SJSA1 (cell line): ENCODE measurements at regions not wholly inside any gene's neighbourhood (a gene's known extent, or its start where the extent isn't known, plus 50 kb on each side); places are given as distances from the start of the nearest gene placed in this dataset.

ENCODE experiments used
- DNase-seq, 2 experiments: peaks; one replicate each; pipeline ENCODE4 v3.0.0-alpha.2; 2015 to 2020; ENCODE audit warnings: low spot score in 2 of 2, low read depth in 1 of 2
- H3K27ac ChIP-seq: fragments of 250-450 bp; sonication (Bioruptor Pico); 2 replicates; pipeline ENCODE4 v1.5.1; 2020; ENCODE audit warnings: mild to moderate bottlenecking, moderate library complexity
- H3K27me3 ChIP-seq: fragments of 250-450 bp; sonication (Bioruptor Pico); replicated peaks from 2 replicates; pipeline ENCODE4 v1.5.1; 2020; ENCODE audit warnings: mild to moderate bottlenecking, moderate library complexity
- H3K36me3 ChIP-seq: fragments of 250-450 bp; sonication (Bioruptor Pico); 2 replicates; pipeline ENCODE4 v1.5.1; 2020; ENCODE audit warnings: mild to moderate bottlenecking
- H3K4me1 ChIP-seq: fragments of 250-450 bp; sonication (Bioruptor Pico); replicated peaks from 2 replicates; pipeline ENCODE4 v1.6.1; 2021; ENCODE audit warnings: mild to moderate bottlenecking
- H3K4me3 ChIP-seq: fragments of 250-450 bp; sonication (Bioruptor Pico); 2 replicates; pipeline ENCODE4 v1.5.1; 2020; ENCODE audit warnings: mild to moderate bottlenecking
- H3K9me3 ChIP-seq: fragments of 250-450 bp; sonication (Bioruptor Pico); replicated peaks from 2 replicates; pipeline ENCODE4 v1.5.1; 2020; ENCODE audit warnings: mild to moderate bottlenecking

- Histone ChIP-seq H3K4me1 (no peaks in the 10 kb centered on the region), H3K36me3 (no peaks in the 10 kb centered on the region), H3K27ac (no peak overlapping the region), H3K9me3 (no peaks in the 10 kb centered on the region), H3K4me3 (no peak overlapping the region), H3K27me3 (no peaks in the 10 kb centered on the region)
- no peak for DNase-seq
Observed at GRCh38 chr3:180320631-180321030, 281.3 kb upstream of the TTC14 start.

- DNase-seq: no peak
- Histone ChIP-seq H3K27ac (no peak overlapping the region), H3K4me3 (no peak overlapping the region), H3K4me1 (no peaks in the 10 kb centered on the region), H3K9me3 (no peaks in the 10 kb centered on the region), H3K27me3 (no peaks in the 10 kb centered on the region), H3K36me3 (no peaks in the 10 kb centered on the region)
Observed at GRCh38 chr3:180321534-180321933, 280.4 kb upstream of the TTC14 start.

GRCh38 chr3:180322829-180323228 lies 279.1 kb upstream of the TTC14 start:
- Histone ChIP-seq H3K4me3 (no peak overlapping the region), H3K4me1 (no peaks in the 10 kb centered on the region)

GRCh38 chr3:180324791-180325190 lies 277.2 kb upstream of the TTC14 start:
- no peak for DNase-seq
- Histone ChIP-seq H3K4me1 (no peaks in the 10 kb centered on the region), H3K4me3 (no peak overlapping the region), H3K27ac (no peak overlapping the region), H3K9me3 (no peaks in the 10 kb centered on the region), H3K27me3 (no peaks in the 10 kb centered on the region), H3K36me3 (no peaks in the 10 kb centered on the region)

More at GRCh38 chr3:180322829-180323228, 279.1 kb upstream of the TTC14 start:
- Histone ChIP-seq H3K36me3 (no peaks in the 10 kb centered on the region), H3K27me3 (no peaks in the 10 kb centered on the region), H3K27ac (no peak overlapping the region), H3K9me3 (no peaks in the 10 kb centered on the region)
- DNase-seq: no peak

GRCh38 chr3:180325533-180325932 lies 276.4 kb upstream of the TTC14 start:
- H3K27ac ChIP-seq: no peak overlapping the region
- H3K9me3 ChIP-seq: no peaks in the 10 kb centered on the region
- no peaks in the 10 kb centered on the region for H3K36me3 ChIP-seq
- no peaks in the 10 kb centered on the region for H3K4me1 ChIP-seq
- H3K27me3 ChIP-seq: no peaks in the 10 kb centered on the region
- no peak for DNase-seq
- H3K4me3 ChIP-seq: no peak overlapping the region

GRCh38 chr3:180325958-180326357 lies 276.0 kb upstream of the TTC14 start:
- H3K4me1 ChIP-seq: no peaks in the 10 kb centered on the region
- no peaks in the 10 kb centered on the region for H3K36me3 ChIP-seq
- H3K27me3 ChIP-seq: no peaks in the 10 kb centered on the region
- no peaks in the 10 kb centered on the region for H3K9me3 ChIP-seq
- H3K27ac ChIP-seq: no peak overlapping the region
- no peak for DNase-seq
- H3K4me3 ChIP-seq: no peak overlapping the region

- no peak overlapping the region for H3K27ac ChIP-seq
- H3K4me3 ChIP-seq: no peak overlapping the region
- H3K9me3 ChIP-seq: no peaks in the 10 kb centered on the region
- no peaks in the 10 kb centered on the region for H3K36me3 ChIP-seq
- DNase-seq: no peak
- no peaks in the 10 kb centered on the region for H3K4me1 ChIP-seq
- H3K27me3 ChIP-seq: no peaks in the 10 kb centered on the region
Observed at GRCh38 chr3:180329187-180329586, 272.8 kb upstream of the TTC14 start.

GRCh38 chr3:180329847-180330246 lies 272.1 kb upstream of the TTC14 start:
- no peaks in the 10 kb centered on the region for H3K4me1 ChIP-seq
- no peaks in the 10 kb centered on the region for H3K27me3 ChIP-seq
- no peak overlapping the region for H3K27ac ChIP-seq
- no peak overlapping the region for H3K4me3 ChIP-seq
- DNase-seq: no peak
- no peaks in the 10 kb centered on the region for H3K36me3 ChIP-seq
- no peaks in the 10 kb centered on the region for H3K9me3 ChIP-seq

GRCh38 chr3:180330440-180330839 lies 271.5 kb upstream of the TTC14 start:
- no peaks in the 10 kb centered on the region for H3K36me3 ChIP-seq
- H3K9me3 ChIP-seq: no peaks in the 10 kb centered on the region
- no peaks in the 10 kb centered on the region for H3K4me1 ChIP-seq
- DNase-seq: no peak
- H3K4me3 ChIP-seq: no peak overlapping the region
- H3K27me3 ChIP-seq: no peaks in the 10 kb centered on the region
- no peak overlapping the region for H3K27ac ChIP-seq

GRCh38 chr3:180332608-180333007 lies 269.4 kb upstream of the TTC14 start:
- no peaks in the 10 kb centered on the region for H3K36me3 ChIP-seq
- H3K9me3 ChIP-seq: no peaks in the 10 kb centered on the region
- no peaks in the 10 kb centered on the region for H3K27me3 ChIP-seq
- no peak overlapping the region for H3K4me3 ChIP-seq
- no peak overlapping the region for H3K27ac ChIP-seq
- no peaks in the 10 kb centered on the region for H3K4me1 ChIP-seq
- DNase-seq: no peak

GRCh38 chr3:180335050-180335449 lies 266.9 kb upstream of the TTC14 start:
- DNase-seq: no peak

GRCh38 chr3:180340395-180340794 lies 261.6 kb upstream of the TTC14 start:
- DNase-seq: no peak
- Histone ChIP-seq H3K27ac (no peak overlapping the region), H3K36me3 (no peaks in the 10 kb centered on the region), H3K9me3 (no peaks in the 10 kb centered on the region), H3K4me3 (no peak overlapping the region), H3K27me3 (no peaks in the 10 kb centered on the region), H3K4me1 (no peaks in the 10 kb centered on the region)

More at GRCh38 chr3:180335050-180335449, 266.9 kb upstream of the TTC14 start:
- no peaks in the 10 kb centered on the region for H3K4me1 ChIP-seq
- H3K27ac ChIP-seq: no peak overlapping the region
- no peaks in the 10 kb centered on the region for H3K36me3 ChIP-seq
- no peaks in the 10 kb centered on the region for H3K27me3 ChIP-seq
- H3K9me3 ChIP-seq: no peaks in the 10 kb centered on the region
- no peak overlapping the region for H3K4me3 ChIP-seq

GRCh38 chr3:180341516-180341915 lies 260.4 kb upstream of the TTC14 start:
- Histone ChIP-seq H3K9me3 (no peaks in the 10 kb centered on the region), H3K27ac (no peak overlapping the region), H3K4me1 (no peaks in the 10 kb centered on the region), H3K27me3 (no peaks in the 10 kb centered on the region), H3K4me3 (no peak overlapping the region), H3K36me3 (no peaks in the 10 kb centered on the region)
- DNase-seq: no peak

- no peaks in the 10 kb centered on the region for H3K9me3 ChIP-seq
- DNase-seq: no peak
Observed at GRCh38 chr3:180351601-180352000, 250.4 kb upstream of the TTC14 start.

GRCh38 chr3:180352261-180352660 lies 249.7 kb upstream of the TTC14 start:
- H3K27me3 ChIP-seq: no peaks in the 10 kb centered on the region
- no peaks in the 10 kb centered on the region for H3K9me3 ChIP-seq
- H3K4me1 ChIP-seq: no peaks in the 10 kb centered on the region
- no peak overlapping the region for H3K4me3 ChIP-seq
- no peak for DNase-seq
- H3K36me3 ChIP-seq: no peaks in the 10 kb centered on the region
- H3K27ac ChIP-seq: no peak overlapping the region

More at GRCh38 chr3:180351601-180352000, 250.4 kb upstream of the TTC14 start:
- Histone ChIP-seq H3K36me3 (no peaks in the 10 kb centered on the region), H3K4me1 (no peaks in the 10 kb centered on the region), H3K27ac (no peak overlapping the region), H3K27me3 (no peaks in the 10 kb centered on the region), H3K4me3 (no peak overlapping the region)
